Activated CD4-positive, alpha-beta T cell treated with anti-CD3 and anti-CD28 coated beads for 36 hours (primary cell): ENCODE measurements at regions not wholly inside any gene's neighbourhood (a gene's known extent, or its start where the extent isn't known, plus 50 kb on each side); places are given as distances from the start of the nearest gene placed in this dataset.
"Not testable (repeated sequence)": the region's sequence is repeated elsewhere in the genome, so short reads cannot be mapped to it uniquely, and the experiment has no call there.

Experiments
- ATAC-seq: fragments of 200-7000 bp; cut with Tn5 transposase; one replicate; pipeline ENCODE4 v1.10.0; 2021; ENCODE audit warnings: mild to moderate bottlenecking, moderate library complexity
- CTCF ChIA-PET: fragments of 350-600 bp; sonication (Branson Sonifier 250); formaldehyde crosslinking; loops from one replicate; lab custom pipeline; 2021; ENCODE audit warnings: antibody characterized with exemption; lab: Charles Lee
- POLR2A ChIA-PET: fragments of 350-600 bp; sonication (Branson Sonifier 250); formaldehyde crosslinking; loops from one replicate; lab custom pipeline; 2021; ENCODE audit warnings: antibody characterized with exemption, inconsistent platforms; lab: Charles Lee
- DNase-seq: peaks from one replicate; pipeline ENCODE4 v3.0.0-alpha.2; 2020
- H3K27ac Mint-ChIP-seq: one replicate; pipeline ENCODE4 v1.8.0; 2021; ENCODE audit warnings: mixed read lengths
- H3K27me3 Mint-ChIP-seq: one replicate; pipeline ENCODE4 v1.8.0; 2021; ENCODE audit warnings: mixed read lengths
- H3K36me3 Mint-ChIP-seq: one replicate; pipeline ENCODE4 v1.8.0; 2021; ENCODE audit warnings: low read depth, mixed read lengths
- H3K4me1 Mint-ChIP-seq: one replicate; pipeline ENCODE4 v1.8.0; 2021; ENCODE audit warnings: mixed read lengths
- H3K4me3 Mint-ChIP-seq: one replicate; pipeline ENCODE4 v1.8.0; 2021; ENCODE audit warnings: mild to moderate bottlenecking, moderate library complexity, mixed read lengths
- H3K9me3 Mint-ChIP-seq: one replicate; pipeline ENCODE4 v1.8.0; 2021; ENCODE audit warnings: low read depth, mixed read lengths
- intact Hi-C, 2 experiments: fragments of 100-400 bp; cut with DNase I in 1 of 2; cut with micrococcal nuclease in 1 of 2; formaldehyde crosslinking; loops; one replicate each; pipeline versions ENCODE4 v1.14.2 to v1.15.1; 2022 to 2024; cut with DNase I, micrococcal nuclease

DNA sequence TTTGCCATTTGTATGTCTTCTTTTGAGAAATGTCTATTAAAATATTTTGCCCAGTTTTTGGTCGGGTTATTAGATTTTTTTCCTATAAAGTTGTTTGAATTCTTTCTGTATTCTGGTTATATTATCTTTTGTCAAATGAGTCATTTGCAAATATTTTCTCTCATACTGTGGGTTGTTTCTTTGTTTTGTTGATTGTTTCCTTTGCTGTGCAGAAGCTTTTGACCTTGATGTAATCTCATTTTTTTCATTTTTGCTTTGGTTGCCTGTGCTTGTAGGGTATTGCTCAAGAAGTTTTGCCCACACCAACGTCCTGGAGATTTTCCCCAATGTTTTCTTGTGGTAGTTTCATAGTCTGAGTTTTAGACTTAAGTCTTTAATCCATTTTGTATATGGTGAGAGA lies 245.7 kb downstream of the ADCYAP1 start:
- POLR2A ChIA-PET, result no interaction called here
- H3K4me3 Mint-ChIP-seq, result no peak overlapping the region
- CTCF ChIA-PET, result no interaction called here
- no peak overlapping the region for H3K27ac Mint-ChIP-seq
- peaks cover 13% of the 10 kb centered on the region for H3K9me3 Mint-ChIP-seq
- ATAC-seq (no peak), DNase-seq (no peak)
- H3K36me3 Mint-ChIP-seq, result peaks cover 2% of the 10 kb centered on the region
- intact Hi-C loops, result no loop called here
- H3K4me1 Mint-ChIP-seq, result no peaks in the 10 kb centered on the region
- no peaks in the 10 kb centered on the region for H3K27me3 Mint-ChIP-seq

DNA sequence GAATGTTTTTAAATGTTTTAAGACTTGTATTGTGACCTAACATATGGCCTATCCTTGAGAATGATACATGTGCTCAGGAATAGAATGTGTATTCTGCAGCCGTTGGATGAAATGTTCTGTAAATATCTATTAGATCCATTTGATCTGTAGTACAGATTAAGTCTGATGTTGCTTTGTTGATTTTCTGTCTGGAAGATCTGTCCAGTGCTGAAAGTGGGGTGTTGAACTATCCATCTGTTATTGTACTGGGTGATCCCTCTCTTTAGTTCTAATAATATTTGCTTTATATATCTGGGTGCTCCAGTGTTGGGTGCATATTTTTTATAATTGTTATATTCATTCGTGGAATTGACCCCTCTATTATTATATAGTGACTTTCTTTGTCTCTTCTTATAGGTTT lies 248.3 kb downstream of the ADCYAP1 start:
- POLR2A ChIA-PET, H3K9me3 Mint-ChIP-seq, H3K27ac Mint-ChIP-seq, H3K4me3 Mint-ChIP-seq, ATAC-seq, H3K27me3 Mint-ChIP-seq, DNase-seq, intact Hi-C loops, H3K36me3 Mint-ChIP-seq, H3K4me1 Mint-ChIP-seq: not testable (repeated sequence)
- CTCF ChIA-PET, result interaction anchor here (0.9 kb wide), 1 partner anchor 197 kb away, joined by 4 read pairs; no protein-coding TSS in a partner anchor

DNA sequence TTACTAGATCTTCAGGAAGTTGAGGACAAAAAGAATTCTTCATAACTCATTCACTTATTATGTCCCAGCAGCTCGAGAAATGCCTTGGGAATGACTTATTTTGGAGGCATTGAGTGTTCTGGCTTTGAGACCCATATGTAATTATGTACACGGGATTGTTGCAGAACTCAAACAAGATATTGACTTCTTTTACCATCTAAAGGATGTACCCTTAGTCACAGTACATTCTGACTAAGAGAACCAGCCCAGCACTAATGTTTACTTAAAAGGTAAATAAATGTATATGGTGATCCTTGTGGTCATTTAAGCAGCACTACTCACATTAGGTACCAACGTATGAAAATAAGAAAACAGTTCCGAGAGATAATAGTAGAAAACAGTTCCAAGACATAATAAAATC lies 268.9 kb downstream of the ADCYAP1 start:
- no peak for ATAC-seq
- peaks cover 7% of the 10 kb centered on the region for H3K9me3 Mint-ChIP-seq

DNA sequence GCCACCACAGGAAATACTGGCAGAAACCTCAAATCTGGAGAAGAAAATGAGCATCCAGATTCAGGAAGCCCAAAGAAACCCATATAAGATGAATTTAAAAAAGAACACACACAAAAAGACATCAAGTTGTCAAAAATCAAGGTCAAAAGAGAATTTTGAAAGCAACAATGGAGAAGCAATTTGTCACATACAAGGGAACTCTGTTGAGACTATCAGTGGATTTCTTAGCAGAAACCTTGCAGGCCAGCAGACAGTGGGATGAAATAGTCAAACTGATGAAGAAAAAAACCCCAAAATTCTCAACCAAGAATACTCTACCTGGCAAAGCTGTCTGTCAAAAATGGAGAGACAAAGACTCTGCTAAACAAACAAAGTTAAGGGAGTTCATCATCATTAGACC lies 272.6 kb downstream of the ADCYAP1 start:
- CTCF ChIA-PET, result no interaction called here
- H3K9me3 Mint-ChIP-seq, result peaks cover 20% of the 10 kb centered on the region
- ATAC-seq, result no peak

More for the DNA sequence above, 268.9 kb downstream of the ADCYAP1 start:
- peaks cover 2% of the 10 kb centered on the region for H3K36me3 Mint-ChIP-seq
- POLR2A ChIA-PET, result no interaction called here
- H3K27ac Mint-ChIP-seq, result no peak overlapping the region
- intact Hi-C loops, result no loop called here
- H3K4me3 Mint-ChIP-seq, result no peak overlapping the region
- no peaks in the 10 kb centered on the region for H3K4me1 Mint-ChIP-seq
- no peaks in the 10 kb centered on the region for H3K27me3 Mint-ChIP-seq
- CTCF ChIA-PET, result no interaction called here
- no peak for DNase-seq

DNA sequence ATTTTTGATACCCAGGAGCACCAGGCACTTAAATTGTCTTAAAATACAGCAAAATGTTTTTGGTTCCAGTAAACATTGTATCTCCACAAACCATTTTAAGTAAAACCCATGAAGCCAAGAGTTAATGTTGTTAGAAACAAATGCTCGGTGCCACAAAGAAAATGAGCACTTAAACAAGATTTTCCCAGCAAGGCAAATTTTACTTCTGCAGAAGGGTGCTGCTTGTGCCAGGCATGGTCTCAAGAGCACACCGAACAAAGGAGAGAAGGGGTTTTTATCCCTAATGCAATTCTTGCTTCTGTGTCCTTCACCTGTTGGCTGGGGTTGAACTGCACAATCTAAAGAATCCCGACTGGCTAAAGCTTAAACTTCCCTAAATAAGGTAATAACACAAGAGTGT lies 286.7 kb downstream of the ADCYAP1 start:
- ATAC-seq (no peak), DNase-seq (no peak)
- Mint-ChIP-seq H3K27me3 (no peaks in the 10 kb centered on the region), H3K36me3 (no peaks in the 10 kb centered on the region), H3K9me3 (peaks cover 20% of the 10 kb centered on the region), H3K4me3 (no peak overlapping the region), H3K4me1 (no peaks in the 10 kb centered on the region), H3K27ac (no peak overlapping the region)
- intact Hi-C loops, result no loop called here
- ChIA-PET POLR2A (no interaction called here), CTCF (no interaction called here)

More for the DNA sequence above, 272.6 kb downstream of the ADCYAP1 start:
- DNase-seq, result no peak
- intact Hi-C loops, result no loop called here
- no peak overlapping the region for H3K27ac Mint-ChIP-seq
- POLR2A ChIA-PET, result no interaction called here
- no peaks in the 10 kb centered on the region for H3K27me3 Mint-ChIP-seq
- peaks cover 2% of the 10 kb centered on the region for H3K36me3 Mint-ChIP-seq
- no peaks in the 10 kb centered on the region for H3K4me1 Mint-ChIP-seq
- H3K4me3 Mint-ChIP-seq, result no peak overlapping the region

DNA sequence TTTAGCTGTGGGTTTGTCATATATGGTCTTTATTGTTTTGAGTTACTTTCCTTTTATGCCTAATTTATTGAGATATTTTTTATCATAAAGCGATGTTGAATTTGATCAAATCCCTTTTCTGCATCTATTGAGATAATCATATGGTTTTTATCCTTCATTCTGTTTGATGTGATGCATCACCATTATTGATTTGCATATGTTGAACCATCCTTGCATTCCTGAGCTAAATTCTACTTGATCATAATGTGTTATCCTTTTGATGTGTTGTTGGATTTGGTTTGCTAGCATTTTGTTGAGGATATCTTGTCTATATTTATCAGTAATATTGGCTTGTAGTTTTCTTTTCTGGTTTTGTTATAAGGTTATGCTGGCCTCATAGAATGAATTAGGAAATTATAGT lies 308.5 kb downstream of the ADCYAP1 start:
- no peaks in the 10 kb centered on the region for H3K27me3 Mint-ChIP-seq
- CTCF ChIA-PET, result no interaction called here
- H3K4me3 Mint-ChIP-seq, result no peak overlapping the region
- ATAC-seq (no peak), DNase-seq (no peak)
- no peaks in the 10 kb centered on the region for H3K36me3 Mint-ChIP-seq
- H3K27ac Mint-ChIP-seq, result no peak overlapping the region
- H3K9me3 Mint-ChIP-seq, result peaks cover 22% of the 10 kb centered on the region
- no peaks in the 10 kb centered on the region for H3K4me1 Mint-ChIP-seq
- POLR2A ChIA-PET, result no interaction called here
- intact Hi-C loops, result no loop called here

DNA sequence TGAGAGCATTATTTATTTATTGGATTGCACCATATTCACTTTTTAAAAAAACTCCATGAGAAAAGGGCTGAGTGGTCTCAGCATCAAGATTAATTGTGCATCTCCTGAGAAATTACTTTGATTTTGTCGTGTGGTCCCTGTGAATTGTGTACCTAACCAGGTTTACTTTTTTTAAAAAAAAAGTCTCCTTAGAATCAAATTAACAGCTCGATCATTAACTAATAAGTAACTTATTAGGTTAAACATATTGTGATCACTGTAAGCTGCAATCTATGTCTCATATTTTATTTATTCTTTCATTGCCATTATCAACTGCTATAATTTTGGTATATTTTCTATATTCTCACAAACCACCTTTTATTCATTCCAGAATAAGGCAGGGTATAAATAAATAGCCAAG lies 318.2 kb downstream of the ADCYAP1 start:
- Mint-ChIP-seq H3K27ac (no peak overlapping the region), H3K27me3 (no peaks in the 10 kb centered on the region), H3K4me3 (no peak overlapping the region), H3K4me1 (no peaks in the 10 kb centered on the region), H3K36me3 (no peaks in the 10 kb centered on the region), H3K9me3 (peaks cover 6% of the 10 kb centered on the region)
- no peak for ATAC-seq
- DNase-seq, result no peak
- intact Hi-C loops, result no loop called here
- ChIA-PET CTCF (no interaction called here), POLR2A (no interaction called here)

DNA sequence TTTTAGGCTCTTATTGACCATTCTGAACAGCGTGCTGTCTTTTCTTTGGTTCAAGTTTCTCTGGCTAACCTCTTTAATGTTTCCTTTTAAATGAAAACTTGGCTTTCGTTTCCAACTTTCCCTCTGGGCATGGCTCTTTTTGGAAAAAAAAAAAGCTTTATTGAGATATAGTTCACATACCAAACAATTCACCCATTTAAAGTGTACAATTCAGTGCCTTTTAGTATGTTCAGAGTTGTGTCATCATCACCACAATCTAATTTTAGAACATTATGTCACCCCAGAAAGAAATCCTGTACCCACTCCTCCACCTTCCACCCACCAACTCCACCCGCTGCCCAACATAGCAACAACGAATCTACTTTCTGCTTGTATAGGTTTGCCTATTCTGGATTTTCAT lies 322.4 kb downstream of the ADCYAP1 start:
- Mint-ChIP-seq H3K9me3 (peaks cover 15% of the 10 kb centered on the region), H3K27ac (no peak overlapping the region), H3K4me3 (no peak overlapping the region), H3K36me3 (no peaks in the 10 kb centered on the region), H3K27me3 (no peaks in the 10 kb centered on the region), H3K4me1 (no peaks in the 10 kb centered on the region)
- ChIA-PET POLR2A (no interaction called here), CTCF (no interaction called here)
- intact Hi-C loops, result no loop called here
- no peak for DNase-seq
- no peak for ATAC-seq

DNA sequence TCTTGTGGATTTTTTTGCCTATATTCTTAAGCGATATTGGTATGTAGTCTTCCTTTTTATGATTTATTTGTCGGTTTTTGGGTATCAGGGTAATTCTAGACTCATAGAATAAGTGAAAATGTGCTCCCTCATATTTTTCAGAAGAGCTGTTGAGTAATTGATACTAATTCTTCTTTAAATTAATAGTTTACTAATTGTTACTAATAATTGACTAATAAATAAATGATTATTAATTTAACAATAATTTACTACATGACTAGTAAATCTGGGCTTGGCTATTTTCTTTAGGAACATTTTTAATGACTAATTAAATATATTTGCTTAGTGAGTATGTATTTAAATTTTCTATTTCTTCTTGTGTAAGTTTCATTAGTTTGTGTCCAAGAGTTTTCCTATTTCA lies 325.0 kb downstream of the ADCYAP1 start:
- Mint-ChIP-seq H3K27me3 (no peaks in the 10 kb centered on the region), H3K27ac (no peak overlapping the region), H3K36me3 (peaks cover 7% of the 10 kb centered on the region), H3K9me3 (peaks cover 31% of the 10 kb centered on the region), H3K4me1 (no peaks in the 10 kb centered on the region), H3K4me3 (no peak overlapping the region)
- ChIA-PET CTCF (interaction anchor here (0.6 kb wide), 1 partner anchor 1106 kb away, joined by 4 read pairs; no protein-coding TSS in a partner anchor), POLR2A (no interaction called here)
- ATAC-seq (no peak), DNase-seq (no peak)
- intact Hi-C loops, result no loop called here

DNA sequence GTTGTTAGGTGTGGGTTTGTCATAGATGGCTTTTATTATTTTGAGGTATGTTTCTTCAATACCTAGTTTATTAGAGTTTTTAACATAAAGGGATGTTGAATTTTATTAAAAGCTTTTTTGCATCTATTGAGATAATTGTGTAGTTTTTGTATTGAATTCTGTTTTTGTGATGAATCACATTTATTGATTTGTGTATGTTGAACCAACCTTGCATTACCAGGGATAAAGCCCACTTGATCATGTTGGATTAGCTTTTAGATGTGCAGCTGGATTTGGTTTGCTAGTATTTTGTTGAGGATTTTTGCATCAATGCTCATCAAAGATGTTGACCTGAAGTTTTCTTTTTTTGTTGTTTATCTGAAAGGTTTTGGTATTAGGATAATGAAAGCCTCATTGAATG lies 328.2 kb downstream of the ADCYAP1 start:
- H3K9me3 Mint-ChIP-seq, result peaks cover 35% of the 10 kb centered on the region
- H3K36me3 Mint-ChIP-seq, result peaks cover 7% of the 10 kb centered on the region
- ChIA-PET CTCF (no interaction called here), POLR2A (no interaction called here)
- no peak for DNase-seq
- no peak for ATAC-seq
- H3K27ac Mint-ChIP-seq, result no peak overlapping the region
- H3K27me3 Mint-ChIP-seq, result no peaks in the 10 kb centered on the region
- H3K4me1 Mint-ChIP-seq, result no peaks in the 10 kb centered on the region
- intact Hi-C loops, result no loop called here
- H3K4me3 Mint-ChIP-seq, result no peak overlapping the region

DNA sequence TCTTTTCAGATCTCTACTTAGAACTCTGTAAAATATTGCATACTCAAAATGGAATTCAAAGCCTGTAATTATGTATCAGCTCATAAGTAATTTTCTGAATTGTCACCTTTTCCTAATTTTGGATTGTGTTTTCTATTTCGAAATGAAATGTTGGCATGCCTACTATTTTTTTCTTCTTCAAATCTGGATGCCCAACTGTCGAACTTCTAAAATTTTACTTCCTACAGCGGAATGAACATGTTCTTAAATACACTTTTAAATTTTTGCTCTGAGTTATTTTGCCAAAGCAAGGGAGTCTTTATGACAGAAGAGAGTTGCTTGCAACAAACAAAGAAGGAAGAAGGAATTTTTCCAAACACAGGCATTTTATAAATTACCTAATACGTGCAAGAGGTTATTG lies 336.0 kb downstream of the ADCYAP1 start:
- ChIA-PET CTCF (no interaction called here), POLR2A (no interaction called here)
- intact Hi-C loops, result no loop called here
- H3K4me3 Mint-ChIP-seq, result no peak overlapping the region
- ATAC-seq, result no peak
- peaks cover 5% of the 10 kb centered on the region for H3K9me3 Mint-ChIP-seq
- no peaks in the 10 kb centered on the region for H3K4me1 Mint-ChIP-seq
- no peaks in the 10 kb centered on the region for H3K27me3 Mint-ChIP-seq
- DNase-seq, result no peak
- no peak overlapping the region for H3K27ac Mint-ChIP-seq
- H3K36me3 Mint-ChIP-seq, result no peaks in the 10 kb centered on the region

DNA sequence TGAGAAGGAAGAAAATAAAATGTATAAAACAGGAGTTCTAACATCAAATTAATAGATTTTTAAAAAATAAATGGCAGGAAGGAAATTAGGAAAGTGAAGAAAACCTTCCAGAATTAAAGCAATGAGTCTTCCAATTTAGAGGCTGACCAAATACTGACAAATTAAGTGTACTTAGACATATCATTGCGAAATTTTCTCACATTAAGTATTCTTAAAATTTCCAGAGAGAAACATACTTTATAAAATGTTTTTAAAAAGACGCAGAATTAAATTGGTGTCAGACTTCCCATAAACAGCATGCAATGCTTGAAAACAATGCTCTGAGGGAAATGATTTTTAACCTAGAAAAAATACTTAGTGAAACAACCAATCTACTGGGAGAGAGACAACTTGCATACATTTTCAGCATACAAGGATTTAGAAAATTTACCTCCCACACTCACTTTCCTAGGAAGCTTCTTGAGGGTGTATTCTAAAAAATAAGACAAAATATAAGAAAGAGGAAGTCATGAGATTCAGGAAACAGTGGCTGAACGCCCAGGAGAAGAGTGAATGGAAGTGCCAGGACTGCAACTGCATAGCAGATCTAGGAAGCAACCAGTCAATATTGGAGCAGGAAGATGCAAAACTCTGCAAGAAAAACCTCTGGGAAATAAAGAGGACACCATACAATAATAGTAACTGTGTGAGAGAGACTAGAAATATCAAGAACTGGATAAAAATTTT lies 339.9 kb downstream of the ADCYAP1 start:
- DNase-seq (no peak), ATAC-seq (no peak)
- Mint-ChIP-seq H3K4me1 (no peaks in the 10 kb centered on the region), H3K27me3 (no peaks in the 10 kb centered on the region), H3K4me3 (no peak overlapping the region), H3K9me3 (no peaks in the 10 kb centered on the region), H3K27ac (no peak overlapping the region), H3K36me3 (no peaks in the 10 kb centered on the region)
- POLR2A ChIA-PET, result no interaction called here
- intact Hi-C loops, result no loop called here
- CTCF ChIA-PET, result no interaction called here
